ENCODE measurements at regions not wholly inside any gene's neighbourhood (a gene's known extent, or its start where the extent isn't known, plus 50 kb on each side); places are given as distances from the start of the nearest gene placed in this dataset.
"Not testable (repeated sequence)": the region's sequence is repeated elsewhere in the genome, so short reads cannot be mapped to it uniquely, and the experiment has no call there.

- intact Hi-C loops (cut with DNase I) = no loop called here
- no peak for DNase-seq
Measured at GRCh38 chr19:28436320-28436719, 776.6 kb downstream of the UQCRFS1 start.

- intact Hi-C loops (cut with DNase I) = no loop called here
- no peak for DNase-seq
Measured at GRCh38 chr19:28435551-28436271, 777.2 kb downstream of the UQCRFS1 start.

GRCh38 chr19:28434794-28435193 is 778.2 kb downstream of the UQCRFS1 start:
- peak in 1 of 10 donors; percentile 76 for DNase-seq
- intact Hi-C loops (cut with DNase I) = not testable (repeated sequence)

GRCh38 chr19:28434365-28434764 is 778.6 kb downstream of the UQCRFS1 start:
- DNase-seq; intact Hi-C loops (cut with DNase I): not testable (repeated sequence)

GRCh38 chr19:28433166-28433565 is 779.8 kb downstream of the UQCRFS1 start:
- intact Hi-C loops (cut with DNase I) = not testable (repeated sequence)

GRCh38 chr19:28430214-28430613 is 782.7 kb downstream of the UQCRFS1 start:
- intact Hi-C loops (cut with DNase I) = no loop called here
- DNase-seq = no peak

More at GRCh38 chr19:28433166-28433565, 779.8 kb downstream of the UQCRFS1 start:
- not testable (repeated sequence) for DNase-seq

- intact Hi-C loops (cut with DNase I) = no loop called here
Measured at GRCh38 chr19:28429356-28429755, 783.6 kb downstream of the UQCRFS1 start.

GRCh38 chr19:28428663-28429348 is 784.1 kb downstream of the UQCRFS1 start:
- no peak for DNase-seq
- intact Hi-C loops (cut with DNase I) = no loop called here

More at GRCh38 chr19:28429356-28429755, 783.6 kb downstream of the UQCRFS1 start:
- no peak for DNase-seq

GRCh38 chr19:28427376-28428083 is 785.4 kb downstream of the UQCRFS1 start:
- intact Hi-C loops (cut with DNase I) = no loop called here
- peak in 1 of 10 donors; percentile 51 for DNase-seq

- intact Hi-C loops (cut with DNase I) = no loop called here
- no peak for DNase-seq
Measured at GRCh38 chr19:28426730-28427225, 786.2 kb downstream of the UQCRFS1 start.

GRCh38 chr19:28426110-28426729 is 786.7 kb downstream of the UQCRFS1 start:
- intact Hi-C loops (cut with DNase I) = no loop called here
- DNase-seq = no peak

- intact Hi-C loops (cut with DNase I) = no loop called here
- no peak for DNase-seq
Measured at GRCh38 chr19:28425046-28425931, 787.7 kb downstream of the UQCRFS1 start.

- intact Hi-C loops (cut with DNase I) = no loop called here
- DNase-seq = no peak
Measured at GRCh38 chr19:28424662-28425045, 788.3 kb downstream of the UQCRFS1 start.

GRCh38 chr19:28424077-28424476 is 788.9 kb downstream of the UQCRFS1 start:
- intact Hi-C loops (cut with DNase I) = no loop called here
- DNase-seq = no peak

- no peak for DNase-seq
Measured at GRCh38 chr19:28422791-28423650, 789.9 kb downstream of the UQCRFS1 start.

GRCh38 chr19:28422046-28422445 is 790.9 kb downstream of the UQCRFS1 start:
- no peak for DNase-seq
- intact Hi-C loops (cut with DNase I) = no loop called here

More at GRCh38 chr19:28422791-28423650, 789.9 kb downstream of the UQCRFS1 start:
- intact Hi-C loops (cut with DNase I) = no loop called here

GRCh38 chr19:28420811-28421550 is 792.0 kb downstream of the UQCRFS1 start:
- no peak for DNase-seq
- intact Hi-C loops (cut with DNase I) = no loop called here

GRCh38 chr19:28419312-28419711 is 793.6 kb downstream of the UQCRFS1 start:
- intact Hi-C loops (cut with DNase I) = no loop called here

More at GRCh38 chr19:28419312-28419711, 793.6 kb downstream of the UQCRFS1 start:
- DNase-seq = no peak
